ENCODE measurements at regions not wholly inside any gene's neighbourhood (a gene's known extent, or its start where the extent isn't known, plus 50 kb on each side); places are given as distances from the start of the nearest gene placed in this dataset.

DNA sequence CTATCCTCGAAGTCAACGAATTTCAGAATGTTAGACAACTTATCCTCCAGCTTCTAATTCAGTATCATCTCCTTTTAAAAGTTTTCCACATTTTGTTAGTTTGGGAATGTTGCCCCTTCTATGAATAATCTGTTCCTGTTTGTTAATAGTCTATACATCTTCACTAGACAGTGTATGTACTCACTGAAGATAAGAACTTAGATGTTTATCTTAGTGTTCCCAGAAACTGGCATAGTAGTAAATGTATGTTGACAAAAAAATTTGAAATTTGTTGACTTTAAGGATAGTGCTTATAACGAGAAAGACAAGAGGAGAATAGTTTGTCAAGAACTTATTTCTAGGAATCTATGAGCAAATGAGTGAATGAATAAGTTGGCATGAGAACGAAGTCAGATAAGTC is 162.0 kb upstream of the GULP1 start:
- H3K9me3 Mint-ChIP-seq, result no peaks in the 10 kb centered on the region
- no peak overlapping the region for H3K27ac Mint-ChIP-seq
- no peak overlapping the region for H3K4me3 Mint-ChIP-seq
- no peaks in the 10 kb centered on the region for H3K36me3 Mint-ChIP-seq
- no peaks in the 10 kb centered on the region for H3K4me1 Mint-ChIP-seq
- H3K27me3 Mint-ChIP-seq, result no peaks in the 10 kb centered on the region

DNA sequence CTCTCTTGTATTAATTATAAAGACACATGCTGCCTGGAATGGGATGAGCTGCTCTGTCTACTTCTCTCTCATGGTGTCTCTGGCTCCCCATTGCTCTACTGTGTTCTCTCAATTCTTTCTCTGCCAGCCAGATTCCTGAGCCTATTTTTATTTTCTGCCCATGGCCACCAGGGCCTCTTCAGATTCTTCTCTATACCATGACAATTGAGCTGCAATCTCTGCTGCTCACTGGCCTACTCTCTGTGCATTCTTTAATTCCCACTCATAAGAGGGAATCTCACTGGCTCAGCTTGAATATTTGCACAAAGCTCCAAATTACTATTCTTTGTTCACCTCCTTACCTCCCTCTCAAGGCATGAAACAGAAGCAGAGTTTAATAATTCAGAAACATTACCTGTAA is 161.4 kb upstream of the GULP1 start:
- H3K4me1 Mint-ChIP-seq, result no peaks in the 10 kb centered on the region
- H3K27me3 Mint-ChIP-seq, result no peaks in the 10 kb centered on the region
- no peak overlapping the region for H3K27ac Mint-ChIP-seq
- H3K4me3 Mint-ChIP-seq, result no peak overlapping the region
- H3K36me3 Mint-ChIP-seq, result no peaks in the 10 kb centered on the region
- H3K9me3 Mint-ChIP-seq, result no peaks in the 10 kb centered on the region

DNA sequence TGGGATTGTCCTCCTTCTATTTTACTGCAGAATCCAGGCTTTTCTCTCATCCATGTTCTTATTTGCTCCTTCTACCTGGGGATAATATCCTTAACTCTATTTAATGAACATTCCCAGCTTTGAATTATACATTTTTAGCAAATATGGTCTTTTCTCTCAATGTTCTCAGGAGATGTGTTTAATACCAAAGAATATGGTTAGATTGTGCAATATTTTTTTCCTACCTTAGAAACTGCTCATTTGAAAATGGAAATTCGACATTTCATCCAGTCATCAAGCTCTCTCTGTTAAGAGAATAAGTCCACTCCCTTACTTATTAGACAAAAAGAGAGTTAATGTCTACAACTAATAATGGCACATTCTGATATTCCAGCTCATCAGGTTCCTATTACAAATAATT is 160.4 kb upstream of the GULP1 start:
- Mint-ChIP-seq H3K27me3 (no peaks in the 10 kb centered on the region), H3K9me3 (no peaks in the 10 kb centered on the region), H3K27ac (no peak overlapping the region), H3K4me3 (no peak overlapping the region), H3K4me1 (no peaks in the 10 kb centered on the region), H3K36me3 (no peaks in the 10 kb centered on the region)

DNA sequence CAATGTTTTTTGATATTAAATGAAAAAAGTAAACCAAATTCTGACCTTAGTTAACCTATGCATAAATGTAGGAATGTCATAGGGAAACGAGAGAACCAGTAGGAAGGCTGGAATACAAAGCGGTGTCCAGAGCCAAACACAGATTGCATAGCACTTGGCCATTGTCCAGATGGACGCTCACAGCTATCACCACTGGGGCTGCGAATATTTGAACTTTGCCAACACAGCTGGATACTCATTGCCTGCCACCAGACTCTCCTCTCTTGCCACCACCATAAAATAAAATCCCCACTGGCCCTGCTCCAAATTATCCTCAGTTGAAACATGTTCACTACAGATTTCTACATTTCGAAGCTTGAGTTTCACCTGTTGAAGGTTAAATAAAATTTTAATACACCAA is 159.3 kb upstream of the GULP1 start:
- Mint-ChIP-seq H3K4me3 (no peak overlapping the region), H3K9me3 (peaks cover 0 to 2% (median 0%) of the 10 kb centered on the region in 3 donors), H3K27ac (no peak overlapping the region), H3K4me1 (no peaks in the 10 kb centered on the region), H3K27me3 (no peaks in the 10 kb centered on the region), H3K36me3 (no peaks in the 10 kb centered on the region)

DNA sequence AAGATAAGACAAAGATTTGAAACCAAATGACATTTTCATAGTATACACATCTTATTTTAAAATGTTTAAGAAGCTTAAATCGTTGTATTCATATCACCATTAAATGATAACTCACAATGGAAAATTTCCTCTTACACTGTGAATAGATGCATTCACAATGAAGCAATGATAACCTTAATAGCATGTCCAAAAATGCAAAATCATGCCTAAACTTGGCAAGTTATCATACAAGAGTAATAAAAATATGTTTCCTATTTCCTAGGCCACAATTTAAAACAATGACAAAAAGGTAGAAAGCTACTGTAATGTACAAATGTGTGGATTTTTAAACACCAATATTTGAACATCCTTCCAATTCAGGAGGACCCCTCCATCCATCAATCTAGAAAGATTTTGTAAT is 157.4 kb upstream of the GULP1 start:
- no peak overlapping the region for H3K4me3 Mint-ChIP-seq
- H3K36me3 Mint-ChIP-seq, result no peaks in the 10 kb centered on the region
- H3K4me1 Mint-ChIP-seq, result no peaks in the 10 kb centered on the region
- no peaks in the 10 kb centered on the region for H3K27me3 Mint-ChIP-seq
- H3K27ac Mint-ChIP-seq, result no peak overlapping the region
- peaks cover 0 to 4% (median 0%) of the 10 kb centered on the region in 3 donors for H3K9me3 Mint-ChIP-seq

DNA sequence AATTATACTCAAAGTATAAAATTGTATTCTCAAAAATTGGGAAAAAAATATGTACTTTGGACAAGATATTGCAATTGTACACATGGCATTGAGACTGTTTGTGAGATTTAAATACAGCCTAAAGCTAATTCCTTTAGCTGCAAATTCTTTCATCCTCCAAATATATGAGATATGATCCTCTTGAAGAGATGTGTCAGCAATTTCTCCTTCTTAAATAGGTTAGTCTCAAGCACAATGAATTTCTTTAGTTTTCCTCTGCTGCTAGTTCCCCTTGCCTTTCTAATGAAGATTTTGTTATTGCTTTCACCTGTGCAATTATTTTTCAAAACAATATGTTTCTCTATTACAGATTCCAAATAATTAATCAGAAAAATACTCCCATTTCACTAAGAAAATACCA is 153.4 kb upstream of the GULP1 start:
- H3K4me3 Mint-ChIP-seq, result no peak overlapping the region
- H3K4me1 Mint-ChIP-seq, result no peaks in the 10 kb centered on the region
- H3K27me3 Mint-ChIP-seq, result no peaks in the 10 kb centered on the region
- peaks cover 0 to 5% (median 0%) of the 10 kb centered on the region in 3 donors for H3K9me3 Mint-ChIP-seq
- no peaks in the 10 kb centered on the region for H3K36me3 Mint-ChIP-seq
- no peak overlapping the region for H3K27ac Mint-ChIP-seq

DNA sequence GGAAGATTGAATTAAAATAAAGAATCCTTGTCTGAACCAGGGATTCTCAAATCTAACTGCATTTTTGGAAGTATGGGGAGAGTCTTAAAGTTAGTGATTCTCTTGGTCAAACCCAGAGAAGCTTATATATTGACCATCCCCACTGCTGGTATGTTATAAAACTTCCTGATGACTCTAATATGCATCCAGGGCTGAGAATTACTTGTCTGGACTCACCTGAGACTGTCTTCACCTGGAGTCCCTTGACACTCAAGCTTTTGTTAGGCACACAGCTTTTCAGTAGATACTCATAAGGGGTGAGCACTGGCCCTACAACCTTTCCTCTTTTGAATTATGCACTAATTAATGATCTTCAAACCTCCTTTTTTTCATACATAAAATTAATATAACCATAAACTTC is 149.6 kb upstream of the GULP1 start:
- Mint-ChIP-seq H3K9me3 (peaks cover 0 to 6% (median 0%) of the 10 kb centered on the region in 3 donors), H3K4me1 (no peaks in the 10 kb centered on the region), H3K36me3 (no peaks in the 10 kb centered on the region), H3K27ac (no peak overlapping the region), H3K4me3 (no peak overlapping the region), H3K27me3 (no peaks in the 10 kb centered on the region)

DNA sequence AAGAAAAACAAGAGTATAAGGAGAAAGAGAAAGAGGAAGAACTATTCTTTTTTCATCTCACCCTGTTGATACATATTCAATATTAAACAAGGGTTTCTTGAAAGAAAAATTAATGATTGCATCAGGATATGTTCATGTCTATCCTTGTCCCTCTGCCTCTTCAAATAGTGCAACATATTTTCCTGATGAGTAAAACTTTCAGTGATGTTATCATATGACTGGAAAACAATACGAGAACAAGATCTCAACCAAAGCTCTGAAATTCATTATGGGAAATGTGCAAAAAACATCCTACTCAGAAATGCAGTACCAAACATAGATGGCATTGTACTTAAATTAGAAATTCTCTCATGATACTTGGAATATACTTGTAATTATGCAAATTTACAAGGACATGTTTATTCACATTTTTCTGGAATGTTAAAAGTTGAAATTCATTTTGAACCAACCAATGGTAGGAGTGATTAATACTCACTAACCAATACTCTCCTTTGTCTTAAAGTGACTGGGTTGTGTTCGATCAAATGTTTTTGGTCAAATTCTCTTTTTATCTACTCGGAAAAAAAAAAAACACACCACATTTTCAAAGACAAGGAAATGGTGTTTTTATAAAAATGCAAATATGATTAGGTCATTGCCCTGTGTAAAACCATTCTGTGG is 148.9 kb upstream of the GULP1 start:
- Mint-ChIP-seq H3K4me1 (no peaks in the 10 kb centered on the region), H3K36me3 (no peaks in the 10 kb centered on the region), H3K27me3 (no peaks in the 10 kb centered on the region), H3K27ac (no peak overlapping the region), H3K9me3 (peaks cover 0 to 3% (median 0%) of the 10 kb centered on the region in 3 donors), H3K4me3 (no peak overlapping the region)

DNA sequence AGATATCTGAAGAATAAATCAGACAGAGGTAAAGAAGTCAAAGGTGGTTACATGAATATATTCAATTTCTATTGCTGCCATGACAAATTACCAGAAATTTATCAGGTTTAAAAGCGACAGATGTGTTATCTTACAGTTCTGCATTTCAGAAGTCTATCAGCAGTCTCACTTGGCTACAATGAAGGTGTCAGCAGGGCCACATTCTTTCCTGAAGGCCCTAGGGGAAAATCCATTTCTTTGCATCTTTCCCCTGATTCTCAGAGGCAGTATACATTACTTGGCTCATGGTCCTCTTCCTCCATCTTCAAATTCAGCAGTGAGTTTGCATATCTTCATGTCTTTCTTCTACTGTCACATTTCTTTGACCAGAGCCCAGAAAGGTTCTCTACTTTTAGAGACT is 145.8 kb upstream of the GULP1 start:
- Mint-ChIP-seq H3K27ac (no peak overlapping the region), H3K4me3 (no peak overlapping the region), H3K4me1 (no peaks in the 10 kb centered on the region), H3K9me3 (peaks cover 0 to 3% (median 0%) of the 10 kb centered on the region in 3 donors), H3K36me3 (no peaks in the 10 kb centered on the region), H3K27me3 (no peaks in the 10 kb centered on the region)

DNA sequence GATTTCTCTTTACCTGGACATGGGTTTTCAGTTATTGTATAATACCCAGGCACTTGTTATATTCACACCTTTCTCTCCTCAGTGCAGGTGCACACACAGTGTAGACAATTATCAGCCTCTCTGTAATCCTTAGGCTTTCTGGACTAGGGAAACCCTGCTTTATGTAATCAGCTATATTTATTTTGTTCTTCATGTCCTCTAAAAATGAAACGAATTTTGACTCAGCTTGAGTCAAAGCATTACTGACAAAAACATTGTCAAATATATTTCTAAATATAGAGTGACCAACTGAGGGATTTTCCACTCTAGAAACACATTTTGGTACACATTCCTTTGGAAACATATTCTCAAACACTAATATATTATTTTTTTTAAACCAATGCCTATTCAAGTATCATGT is 144.8 kb upstream of the GULP1 start:
- H3K4me1 Mint-ChIP-seq, result no peaks in the 10 kb centered on the region
- no peaks in the 10 kb centered on the region for H3K36me3 Mint-ChIP-seq
- H3K27ac Mint-ChIP-seq, result no peak overlapping the region
- no peaks in the 10 kb centered on the region for H3K27me3 Mint-ChIP-seq
- peaks cover 0 to 2% (median 0%) of the 10 kb centered on the region in 3 donors for H3K9me3 Mint-ChIP-seq
- H3K4me3 Mint-ChIP-seq, result no peak overlapping the region

DNA sequence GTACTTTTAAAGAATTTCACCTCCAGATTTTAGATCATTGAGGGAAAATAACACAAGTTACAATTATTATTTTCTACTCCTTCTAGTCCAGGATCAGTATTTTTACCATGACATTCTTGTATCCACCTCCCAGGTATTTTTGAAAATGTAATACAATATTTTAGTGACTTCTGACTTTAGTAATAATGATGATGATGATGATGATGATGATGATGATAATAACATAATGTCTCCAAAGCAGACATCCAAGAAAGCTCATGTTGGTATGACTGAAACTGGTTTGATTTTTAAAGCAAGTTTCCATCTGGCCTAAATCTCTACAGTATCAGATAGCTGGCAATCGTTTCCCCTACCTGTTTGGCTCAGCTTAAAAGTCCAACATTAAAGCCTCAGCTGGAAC is 140.0 kb upstream of the GULP1 start:
- Mint-ChIP-seq H3K9me3 (peaks cover 0 to 4% (median 0%) of the 10 kb centered on the region in 3 donors), H3K27me3 (no peaks in the 10 kb centered on the region), H3K27ac (no peak overlapping the region), H3K36me3 (no peaks in the 10 kb centered on the region), H3K4me3 (no peak overlapping the region), H3K4me1 (no peaks in the 10 kb centered on the region)

DNA sequence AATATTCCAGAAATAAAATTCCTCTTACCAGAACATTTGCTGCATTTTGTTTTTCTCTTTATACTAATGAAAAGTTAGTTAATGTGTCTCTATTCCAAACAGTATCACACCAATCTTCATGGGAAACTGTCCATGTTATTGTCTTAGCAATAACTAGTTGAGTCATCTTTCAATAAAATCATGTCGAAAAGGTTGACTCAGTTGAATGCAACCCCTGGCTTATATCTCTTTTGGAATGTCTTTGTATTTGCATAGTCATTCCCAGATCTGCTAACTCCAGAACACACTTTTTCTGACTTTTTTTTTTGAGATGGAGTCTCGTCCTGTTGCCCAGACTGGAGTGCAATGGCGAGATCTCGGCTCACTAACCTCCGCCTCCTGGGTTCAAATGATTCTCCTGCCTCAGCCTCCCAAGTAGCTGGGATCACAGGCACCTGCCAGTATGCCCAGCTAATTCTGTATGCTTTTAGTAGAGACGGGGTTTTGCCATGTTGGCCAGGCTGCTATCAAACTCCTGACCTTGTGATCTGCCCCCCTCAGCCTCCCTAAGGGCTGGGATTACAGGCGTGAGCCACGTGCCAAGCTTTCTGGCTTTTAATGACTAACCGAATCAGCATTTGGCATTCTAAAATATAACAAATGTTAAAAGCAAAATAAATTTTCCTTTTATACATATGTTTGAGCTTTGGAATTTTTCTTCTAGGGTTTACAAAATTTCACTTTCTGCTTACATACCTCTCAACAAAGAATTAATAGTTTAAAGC is 133.2 kb upstream of the GULP1 start:
- no peaks in the 10 kb centered on the region for H3K4me1 Mint-ChIP-seq
- peaks cover 0 to 8% (median 2%) of the 10 kb centered on the region in 3 donors for H3K9me3 Mint-ChIP-seq
- H3K36me3 Mint-ChIP-seq, result no peaks in the 10 kb centered on the region
- H3K27ac Mint-ChIP-seq, result no peak overlapping the region
- H3K27me3 Mint-ChIP-seq, result no peaks in the 10 kb centered on the region
- no peak overlapping the region for H3K4me3 Mint-ChIP-seq

DNA sequence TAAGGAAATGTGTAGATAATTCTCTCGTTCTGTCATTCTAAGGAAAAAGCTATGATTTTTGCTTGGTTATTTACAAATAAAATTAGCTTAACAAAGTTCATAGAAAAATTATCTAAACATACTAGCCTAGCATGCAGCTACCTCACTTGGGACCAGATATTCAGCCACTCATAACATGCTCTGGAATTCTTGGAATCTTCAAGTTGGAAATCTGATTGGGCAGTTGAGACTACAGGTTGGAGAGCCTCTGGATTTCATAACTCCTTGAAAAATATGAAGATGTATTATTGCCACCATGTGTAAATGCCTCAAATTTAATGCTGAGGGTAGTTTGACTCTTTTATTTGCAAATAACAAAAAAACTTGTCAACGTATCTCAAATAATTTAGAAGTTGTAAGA is 132.2 kb upstream of the GULP1 start:
- H3K4me3 Mint-ChIP-seq, result no peak overlapping the region
- H3K36me3 Mint-ChIP-seq, result no peaks in the 10 kb centered on the region
- no peaks in the 10 kb centered on the region for H3K27me3 Mint-ChIP-seq
- peaks cover 0 to 8% (median 2%) of the 10 kb centered on the region in 3 donors for H3K9me3 Mint-ChIP-seq
- no peak overlapping the region for H3K27ac Mint-ChIP-seq
- H3K4me1 Mint-ChIP-seq, result no peaks in the 10 kb centered on the region

DNA sequence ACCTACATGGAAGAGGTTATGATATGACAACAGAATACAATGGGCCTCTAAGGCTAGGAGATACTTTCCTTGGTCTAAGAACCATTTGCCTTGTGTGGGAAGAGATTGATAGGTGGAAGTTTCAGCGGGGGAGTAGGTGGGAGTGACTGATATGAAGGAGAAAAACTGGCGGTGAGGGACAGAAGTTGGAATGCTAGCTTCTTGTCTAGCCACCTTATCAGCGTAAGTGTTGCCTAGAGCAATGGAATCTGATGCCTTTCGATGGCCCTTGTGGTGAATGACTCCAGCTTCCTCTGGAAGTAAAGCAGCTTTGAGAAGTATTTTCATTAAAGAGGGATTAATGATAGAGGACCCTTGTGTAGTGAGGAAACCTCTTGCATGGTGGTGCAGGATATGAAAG is 121.3 kb upstream of the GULP1 start:
- Mint-ChIP-seq H3K27me3 (no peaks in the 10 kb centered on the region), H3K27ac (no peak overlapping the region), H3K9me3 (peaks cover 10 to 17% (median 15%) of the 10 kb centered on the region in 3 donors), H3K4me1 (no peaks in the 10 kb centered on the region), H3K4me3 (no peak overlapping the region), H3K36me3 (no peaks in the 10 kb centered on the region)

DNA sequence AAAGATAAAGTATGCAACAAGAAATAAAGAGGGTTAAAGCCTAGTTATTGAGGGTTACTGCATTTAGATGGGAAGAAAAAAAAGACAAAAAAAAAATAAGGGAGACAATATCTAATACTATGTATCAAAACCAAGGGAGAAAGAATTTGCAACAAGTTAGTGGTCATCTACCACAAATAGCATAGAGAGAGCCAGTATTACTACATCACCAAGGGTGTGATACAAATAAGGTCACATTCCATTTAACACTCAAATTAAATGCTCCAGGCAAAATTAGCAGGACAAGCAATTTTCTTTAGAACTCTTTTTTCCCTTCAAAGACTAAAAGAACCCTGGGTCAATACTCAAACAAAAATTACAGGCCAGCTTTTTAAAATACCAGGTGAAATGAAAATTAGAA is 115.1 kb upstream of the GULP1 start:
- no peaks in the 10 kb centered on the region for H3K27me3 Mint-ChIP-seq
- no peak overlapping the region for H3K27ac Mint-ChIP-seq
- H3K4me1 Mint-ChIP-seq, result no peaks in the 10 kb centered on the region
- H3K4me3 Mint-ChIP-seq, result no peak overlapping the region
- peaks cover 2 to 10% (median 7%) of the 10 kb centered on the region in 3 donors for H3K9me3 Mint-ChIP-seq
- H3K36me3 Mint-ChIP-seq, result no peaks in the 10 kb centered on the region

All from IgD-negative memory B cell (primary cell).